SK-N-SH (cell line): ENCODE measurements at regions not wholly inside any gene's neighbourhood (a gene's known extent, or its start where the extent isn't known, plus 50 kb on each side); places are given as distances from the start of the nearest gene placed in this dataset.

Experiments
- CTCF ChIP-seq: fragments of 200-600 bp; sonication (generic); IDR thresholded peaks from 2 replicates; pipeline ENCODE4 v1.6.1; 2017; ENCODE audit warnings: antibody characterized with exemption, mild to moderate bottlenecking, moderate library complexity
- EP300 ChIP-seq, 2 experiments: IDR thresholded peaks; 2 replicates each; pipeline versions ENCODE4 v1.4.0 to v1.6.1; 2012; ENCODE audit warnings: borderline replicate concordance in 1 of 2, low read depth in 1 of 2, low read length in 1 of 2
- POLR2AphosphoS5 ChIP-seq: IDR thresholded peaks from 2 replicates; pipeline ENCODE4 v1.6.1; 2012; ENCODE audit warnings: low read depth, low read length
- RXRA ChIP-seq: IDR thresholded peaks from 2 replicates; pipeline ENCODE4 v1.4.0; 2012; ENCODE audit warnings: low read depth, mild to moderate bottlenecking, borderline replicate concordance
- TAF1 ChIP-seq: IDR thresholded peaks from 2 replicates; pipeline ENCODE4 v1.6.1; 2012; ENCODE audit warnings: low read depth, mild to moderate bottlenecking, low read length, moderate library complexity, borderline replicate concordance
- YY1 ChIP-seq: IDR thresholded peaks from 2 replicates; pipeline ENCODE4 v1.4.0; 2012; ENCODE audit warnings: low read depth, mild to moderate bottlenecking
- TF ChIP-seq, protein P1 (sequence below): IDR thresholded peaks from 2 replicates; pipeline ENCODE4 v1.4.0; 2012; ENCODE audit warnings: low read depth, borderline replicate concordance
- TF ChIP-seq, protein P2 (sequence below): IDR thresholded peaks from 2 replicates; pipeline ENCODE4 v1.6.1; 2012; ENCODE audit warnings: mild to moderate bottlenecking, low read depth, low read length, moderate library complexity

- TF ChIP-seq CTCF (no peak), POLR2AphosphoS5 (no peak), YY1 (no peak), EP300 (IDR thresholded peaks at IDR 0.05; ENCODE audit: borderline replicate concordance in 1 of 2, low read depth in 1 of 2, low read length in 1 of 2) (no peak), RXRA (no peak), TAF1 (no peak)
- TF ChIP-seq, protein P1, sequence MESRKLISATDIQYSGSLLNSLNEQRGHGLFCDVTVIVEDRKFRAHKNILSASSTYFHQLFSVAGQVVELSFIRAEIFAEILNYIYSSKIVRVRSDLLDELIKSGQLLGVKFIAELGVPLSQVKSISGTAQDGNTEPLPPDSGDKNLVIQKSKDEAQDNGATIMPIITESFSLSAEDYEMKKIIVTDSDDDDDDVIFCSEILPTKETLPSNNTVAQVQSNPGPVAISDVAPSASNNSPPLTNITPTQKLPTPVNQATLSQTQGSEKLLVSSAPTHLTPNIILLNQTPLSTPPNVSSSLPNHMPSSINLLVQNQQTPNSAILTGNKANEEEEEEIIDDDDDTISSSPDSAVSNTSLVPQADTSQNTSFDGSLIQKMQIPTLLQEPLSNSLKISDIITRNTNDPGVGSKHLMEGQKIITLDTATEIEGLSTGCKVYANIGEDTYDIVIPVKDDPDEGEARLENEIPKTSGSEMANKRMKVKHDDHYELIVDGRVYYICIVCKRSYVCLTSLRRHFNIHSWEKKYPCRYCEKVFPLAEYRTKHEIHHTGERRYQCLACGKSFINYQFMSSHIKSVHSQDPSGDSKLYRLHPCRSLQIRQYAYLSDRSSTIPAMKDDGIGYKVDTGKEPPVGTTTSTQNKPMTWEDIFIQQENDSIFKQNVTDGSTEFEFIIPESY: no peak
- TF ChIP-seq, protein P2, sequence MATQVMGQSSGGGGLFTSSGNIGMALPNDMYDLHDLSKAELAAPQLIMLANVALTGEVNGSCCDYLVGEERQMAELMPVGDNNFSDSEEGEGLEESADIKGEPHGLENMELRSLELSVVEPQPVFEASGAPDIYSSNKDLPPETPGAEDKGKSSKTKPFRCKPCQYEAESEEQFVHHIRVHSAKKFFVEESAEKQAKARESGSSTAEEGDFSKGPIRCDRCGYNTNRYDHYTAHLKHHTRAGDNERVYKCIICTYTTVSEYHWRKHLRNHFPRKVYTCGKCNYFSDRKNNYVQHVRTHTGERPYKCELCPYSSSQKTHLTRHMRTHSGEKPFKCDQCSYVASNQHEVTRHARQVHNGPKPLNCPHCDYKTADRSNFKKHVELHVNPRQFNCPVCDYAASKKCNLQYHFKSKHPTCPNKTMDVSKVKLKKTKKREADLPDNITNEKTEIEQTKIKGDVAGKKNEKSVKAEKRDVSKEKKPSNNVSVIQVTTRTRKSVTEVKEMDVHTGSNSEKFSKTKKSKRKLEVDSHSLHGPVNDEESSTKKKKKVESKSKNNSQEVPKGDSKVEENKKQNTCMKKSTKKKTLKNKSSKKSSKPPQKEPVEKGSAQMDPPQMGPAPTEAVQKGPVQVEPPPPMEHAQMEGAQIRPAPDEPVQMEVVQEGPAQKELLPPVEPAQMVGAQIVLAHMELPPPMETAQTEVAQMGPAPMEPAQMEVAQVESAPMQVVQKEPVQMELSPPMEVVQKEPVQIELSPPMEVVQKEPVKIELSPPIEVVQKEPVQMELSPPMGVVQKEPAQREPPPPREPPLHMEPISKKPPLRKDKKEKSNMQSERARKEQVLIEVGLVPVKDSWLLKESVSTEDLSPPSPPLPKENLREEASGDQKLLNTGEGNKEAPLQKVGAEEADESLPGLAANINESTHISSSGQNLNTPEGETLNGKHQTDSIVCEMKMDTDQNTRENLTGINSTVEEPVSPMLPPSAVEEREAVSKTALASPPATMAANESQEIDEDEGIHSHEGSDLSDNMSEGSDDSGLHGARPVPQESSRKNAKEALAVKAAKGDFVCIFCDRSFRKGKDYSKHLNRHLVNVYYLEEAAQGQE: no peak
Observed at GRCh38 chr17:17400070-17400469, 76.7 kb upstream of the MED9 start.
